ENCODE measurements at regions not wholly inside any gene's neighbourhood (a gene's known extent, or its start where the extent isn't known, plus 50 kb on each side); places are given as distances from the start of the nearest gene placed in this dataset.
"Not testable (repeated sequence)": the region's sequence is repeated elsewhere in the genome, so short reads cannot be mapped to it uniquely, and the experiment has no call there.

DNA sequence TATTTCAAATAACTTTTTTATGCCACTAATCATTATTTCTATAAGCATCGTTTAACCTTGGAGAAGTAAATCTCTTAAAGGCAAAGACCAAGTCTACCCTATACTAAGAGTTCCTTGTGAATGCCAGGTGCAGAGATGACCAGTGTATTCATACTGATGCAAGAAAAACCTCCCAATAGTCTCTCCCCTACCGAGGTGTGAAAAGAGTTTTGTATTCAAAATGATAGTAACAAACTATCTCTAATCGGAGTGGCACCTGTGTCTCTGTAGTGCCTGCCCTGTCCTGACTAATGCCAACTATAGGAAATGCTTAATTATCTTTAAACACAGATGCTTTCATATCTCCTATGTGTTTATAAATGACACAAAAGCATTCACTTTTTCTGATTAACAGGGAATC is 798.5 kb downstream of the TRIB2 start:
- intact Hi-C loops (cut with micrococcal nuclease) = no loop called here
- Mint-ChIP-seq H3K27me3 (no peaks in the 10 kb centered on the region), H3K4me3 (no peak overlapping the region), H3K36me3 (ENCODE audit: low read depth) (no peaks in the 10 kb centered on the region), H3K27ac (no peak overlapping the region), H3K9me3 (no peaks in the 10 kb centered on the region), H3K4me1 (ENCODE audit: low read depth) (no peaks in the 10 kb centered on the region)
- TF ChIP-seq, protein P1, sequence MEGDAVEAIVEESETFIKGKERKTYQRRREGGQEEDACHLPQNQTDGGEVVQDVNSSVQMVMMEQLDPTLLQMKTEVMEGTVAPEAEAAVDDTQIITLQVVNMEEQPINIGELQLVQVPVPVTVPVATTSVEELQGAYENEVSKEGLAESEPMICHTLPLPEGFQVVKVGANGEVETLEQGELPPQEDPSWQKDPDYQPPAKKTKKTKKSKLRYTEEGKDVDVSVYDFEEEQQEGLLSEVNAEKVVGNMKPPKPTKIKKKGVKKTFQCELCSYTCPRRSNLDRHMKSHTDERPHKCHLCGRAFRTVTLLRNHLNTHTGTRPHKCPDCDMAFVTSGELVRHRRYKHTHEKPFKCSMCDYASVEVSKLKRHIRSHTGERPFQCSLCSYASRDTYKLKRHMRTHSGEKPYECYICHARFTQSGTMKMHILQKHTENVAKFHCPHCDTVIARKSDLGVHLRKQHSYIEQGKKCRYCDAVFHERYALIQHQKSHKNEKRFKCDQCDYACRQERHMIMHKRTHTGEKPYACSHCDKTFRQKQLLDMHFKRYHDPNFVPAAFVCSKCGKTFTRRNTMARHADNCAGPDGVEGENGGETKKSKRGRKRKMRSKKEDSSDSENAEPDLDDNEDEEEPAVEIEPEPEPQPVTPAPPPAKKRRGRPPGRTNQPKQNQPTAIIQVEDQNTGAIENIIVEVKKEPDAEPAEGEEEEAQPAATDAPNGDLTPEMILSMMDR (IDR thresholded peaks at IDR 0.05) = no peak
- CTCF ChIA-PET = no interaction called here
- ATAC-seq (no peak), DNase-seq (no peak)
- POLR2A ChIA-PET = no interaction called here

DNA sequence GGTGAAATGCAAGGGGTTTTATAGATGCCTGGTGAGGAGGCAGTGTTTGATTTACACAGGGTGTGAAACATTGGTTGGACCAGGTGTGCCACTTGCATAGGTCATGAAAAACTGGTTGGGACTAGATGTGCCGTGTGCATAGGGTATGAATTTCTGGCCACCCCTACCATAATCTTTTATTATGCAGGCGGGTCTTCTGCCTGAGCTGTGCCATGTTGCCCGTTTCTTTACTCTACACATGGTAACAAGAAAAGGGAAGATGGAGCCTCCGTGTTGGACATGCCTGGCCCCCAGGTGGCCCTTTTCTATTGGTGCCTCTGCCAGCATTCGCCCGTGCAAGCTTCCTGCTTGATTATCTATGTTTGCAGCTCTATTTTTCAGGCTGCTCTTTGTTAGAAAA is 805.4 kb downstream of the TRIB2 start:
- Mint-ChIP-seq H3K9me3 (peaks cover 4% of the 10 kb centered on the region), H3K27me3 (no peaks in the 10 kb centered on the region), H3K4me1 (ENCODE audit: low read depth) (no peaks in the 10 kb centered on the region), H3K36me3 (ENCODE audit: low read depth) (no peaks in the 10 kb centered on the region), H3K27ac (no peak overlapping the region), H3K4me3 (no peak overlapping the region)
- DNase-seq = no peak
- ChIA-PET CTCF (no interaction called here), POLR2A (no interaction called here)
- ATAC-seq = no peak
- intact Hi-C loops (cut with micrococcal nuclease) = no loop called here
- TF ChIP-seq, protein P1 (IDR thresholded peaks at IDR 0.05) = no peak

DNA sequence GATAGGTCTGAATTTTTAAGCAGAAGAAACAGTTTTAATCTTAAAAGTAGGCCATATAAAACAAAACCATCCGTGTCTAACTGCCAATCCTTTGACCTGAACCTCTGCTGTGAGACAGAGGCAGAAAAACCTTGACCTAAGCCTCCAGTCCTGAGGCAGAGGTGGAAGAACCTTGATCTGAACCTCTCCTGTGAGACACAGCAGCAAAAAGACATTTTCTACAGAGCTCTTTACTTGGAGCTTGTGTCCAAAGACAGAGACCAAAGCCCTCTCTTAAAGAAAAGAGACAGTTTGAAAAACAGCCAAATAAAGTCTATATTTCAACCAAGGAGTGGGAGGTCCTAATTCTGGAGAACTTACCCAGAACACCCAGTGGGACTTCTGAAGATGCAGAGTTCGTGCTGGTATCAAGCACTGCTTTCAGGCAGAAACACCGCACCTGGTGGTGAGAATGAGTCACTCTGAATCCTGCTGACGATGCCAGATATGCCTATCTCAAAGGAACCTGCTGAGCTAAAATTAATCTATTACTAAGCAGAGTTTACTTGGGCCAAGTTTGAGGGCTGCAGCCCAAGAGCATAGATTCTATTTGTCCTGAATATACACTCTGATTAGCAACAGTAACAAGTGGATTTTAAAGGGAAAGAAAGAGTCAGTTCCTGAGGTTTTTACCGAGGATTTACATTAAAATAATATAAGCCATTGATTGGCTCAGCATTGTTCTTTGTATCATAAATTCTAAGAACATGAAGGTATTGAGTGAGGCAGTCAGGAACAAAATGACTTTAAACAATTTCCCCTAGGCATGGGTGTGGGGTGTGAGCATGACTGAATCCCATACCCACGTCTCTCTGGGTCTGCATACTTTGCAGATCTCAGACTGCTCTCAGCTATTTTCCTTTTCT is 806.4 kb downstream of the TRIB2 start:
- no peaks in the 10 kb centered on the region for H3K36me3 Mint-ChIP-seq (ENCODE audit: low read depth)
- TF ChIP-seq, protein P1 (IDR thresholded peaks at IDR 0.05) = no peak
- ATAC-seq = no peak

DNA sequence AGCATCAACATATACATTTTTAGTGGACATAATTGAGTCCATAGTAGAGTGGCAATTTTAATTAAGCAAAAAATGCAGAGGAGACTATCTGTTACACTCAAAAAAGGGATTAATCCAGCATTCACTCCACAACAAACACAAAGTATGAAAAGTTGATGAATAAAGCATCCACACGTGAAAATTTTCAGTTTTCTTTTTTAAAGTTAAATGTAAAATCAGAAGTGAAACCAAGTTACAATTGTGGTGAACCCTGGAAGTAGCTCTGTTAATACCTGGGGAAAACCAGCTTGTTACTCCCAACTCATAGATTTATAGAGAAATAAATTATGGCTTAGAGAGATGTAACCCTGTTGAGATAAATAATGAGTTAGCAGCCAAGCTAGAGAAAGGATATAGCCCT is 807.8 kb downstream of the TRIB2 start:
- Mint-ChIP-seq H3K4me1 (ENCODE audit: low read depth) (no peaks in the 10 kb centered on the region), H3K36me3 (ENCODE audit: low read depth) (no peaks in the 10 kb centered on the region), H3K4me3 (no peak overlapping the region), H3K9me3 (peaks cover 4% of the 10 kb centered on the region), H3K27ac (no peak overlapping the region), H3K27me3 (no peaks in the 10 kb centered on the region)
- ATAC-seq (no peak), DNase-seq (no peak)
- ChIA-PET CTCF (no interaction called here), POLR2A (no interaction called here)
- intact Hi-C loops (cut with micrococcal nuclease) = no loop called here
- TF ChIP-seq, protein P1 (IDR thresholded peaks at IDR 0.05) = no peak

More for the DNA sequence above, 806.4 kb downstream of the TRIB2 start:
- H3K27me3 Mint-ChIP-seq = no peaks in the 10 kb centered on the region
- H3K9me3 Mint-ChIP-seq = peaks cover 4% of the 10 kb centered on the region
- no peak overlapping the region for H3K4me3 Mint-ChIP-seq
- POLR2A ChIA-PET = no interaction called here
- no peak overlapping the region for H3K27ac Mint-ChIP-seq
- H3K4me1 Mint-ChIP-seq (ENCODE audit: low read depth) = no peaks in the 10 kb centered on the region
- no peak for DNase-seq
- intact Hi-C loops (cut with micrococcal nuclease) = no loop called here
- CTCF ChIA-PET = no interaction called here

DNA sequence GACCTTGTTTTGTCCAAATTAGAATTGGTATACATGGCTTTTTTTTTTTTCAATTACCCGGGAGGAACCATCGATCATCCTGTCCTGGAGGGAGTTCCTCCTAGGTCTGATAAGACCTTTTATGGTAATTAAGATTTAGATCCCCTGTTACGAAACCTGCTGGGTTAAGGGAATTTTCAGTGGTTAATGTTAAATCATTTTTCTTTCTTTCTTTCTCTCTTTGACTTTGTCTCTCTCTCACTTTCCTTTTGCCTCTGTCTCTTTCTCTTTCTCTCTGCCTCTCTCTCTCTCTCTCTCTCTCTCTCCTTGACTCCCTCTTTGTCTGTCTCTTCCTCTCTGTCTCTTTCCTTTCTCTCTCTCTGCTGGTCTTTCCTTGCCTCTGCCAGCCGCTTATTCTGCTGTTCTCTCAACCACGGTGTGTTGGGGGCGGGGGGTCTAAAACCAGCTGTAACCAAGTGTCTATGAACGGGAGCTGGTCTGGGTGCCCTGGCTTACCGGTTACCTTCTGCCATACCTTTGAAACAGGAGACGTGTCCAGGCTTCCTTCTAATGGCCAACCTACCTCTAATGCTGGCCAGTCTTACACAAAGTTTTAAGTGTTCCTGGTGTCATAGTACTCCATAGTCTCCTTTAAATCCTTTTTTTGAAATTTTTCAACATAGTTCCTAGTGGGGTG is 815.1 kb downstream of the TRIB2 start:
- CTCF ChIA-PET; H3K4me1 Mint-ChIP-seq (ENCODE audit: low read depth); POLR2A ChIA-PET; H3K27ac Mint-ChIP-seq; intact Hi-C loops (cut with micrococcal nuclease); H3K36me3 Mint-ChIP-seq (ENCODE audit: low read depth); DNase-seq; H3K27me3 Mint-ChIP-seq; H3K4me3 Mint-ChIP-seq; H3K9me3 Mint-ChIP-seq; ATAC-seq: not testable (repeated sequence)

DNA sequence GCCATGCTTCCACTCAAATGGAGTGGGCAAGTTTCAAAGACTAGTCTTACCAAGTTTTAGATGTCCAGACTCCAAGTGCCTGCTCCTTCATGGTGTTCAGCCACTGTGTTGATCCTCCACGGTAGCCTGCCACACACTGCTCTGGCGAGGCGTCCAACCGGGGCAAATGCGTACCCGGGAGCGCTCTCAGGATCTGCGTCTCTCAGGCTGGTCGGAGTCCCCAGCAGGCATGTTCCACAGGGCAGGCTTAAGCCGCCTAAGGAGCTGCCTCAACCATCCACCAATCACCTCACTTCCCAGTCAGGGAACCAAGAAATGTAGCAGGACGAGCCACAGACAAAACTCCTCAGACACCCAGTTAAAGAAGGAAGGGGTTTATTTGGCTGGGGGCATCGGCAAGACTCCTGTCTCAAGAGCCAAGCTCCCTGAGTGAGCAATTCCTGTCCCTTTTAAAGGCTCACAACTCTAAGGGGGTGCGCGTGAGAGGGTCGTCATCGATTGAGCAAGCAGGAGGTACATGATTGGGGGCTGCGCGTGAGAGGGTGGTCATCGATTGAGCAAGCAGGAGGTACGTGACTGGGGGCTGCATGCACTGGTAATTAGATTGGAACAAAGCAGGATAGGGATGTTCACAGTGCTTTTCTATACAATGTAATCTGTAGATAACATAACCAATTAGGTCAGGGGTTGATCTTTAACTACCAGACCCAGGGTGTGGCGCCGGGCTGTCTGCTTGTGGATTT is 816.2 kb downstream of the TRIB2 start:
- H3K27ac Mint-ChIP-seq; CTCF ChIA-PET; H3K9me3 Mint-ChIP-seq; H3K4me3 Mint-ChIP-seq; POLR2A ChIA-PET; H3K27me3 Mint-ChIP-seq; H3K36me3 Mint-ChIP-seq (ENCODE audit: low read depth); DNase-seq; ATAC-seq; H3K4me1 Mint-ChIP-seq (ENCODE audit: low read depth); intact Hi-C loops (cut with micrococcal nuclease): not testable (repeated sequence)

Measured in activated CD8-positive, alpha-beta T cell treated with anti-CD3 and anti-CD28 coated beads for 36 hours (primary cell).